ENCODE measurements at regions not wholly inside any gene's neighbourhood (a gene's known extent, or its start where the extent isn't known, plus 50 kb on each side); places are given as distances from the start of the nearest gene placed in this dataset.

GRCh38 chr15:87715252-87715651 lies 541.3 kb downstream of the NTRK3 start (continued):
- TF ChIP-seq EZH2 (IDR thresholded peaks at IDR 0.05; ENCODE audit: low read depth, unreplicated experiment) = no peak
- TF ChIP-seq STAT1 (IDR thresholded peaks at IDR 0.05; ENCODE audit: unreplicated experiment) = no peak
- TF ChIP-seq ZNF114 (CRISPR knock-in tag; IDR thresholded peaks at IDR 0.05) = no peak
- TF ChIP-seq ETS1 (IDR thresholded peaks at IDR 0.05) = no peak
- TF ChIP-seq REST (IDR thresholded peaks at IDR 0.05; ENCODE audit: unreplicated experiment) = no peak
- no peak for TF ChIP-seq POLR2AphosphoS5 (IDR thresholded peaks at IDR 0.05; ENCODE audit: low read depth)
- TF ChIP-seq EZH2phosphoT487 (IDR thresholded peaks at IDR 0.05; ENCODE audit: unreplicated experiment) = no peak
- TF ChIP-seq JUNB (IDR thresholded peaks at IDR 0.05; ENCODE audit: unreplicated experiment) = no peak
- TF ChIP-seq NANOG (IDR thresholded peaks at IDR 0.05; ENCODE audit: borderline replicate concordance) = no peak
- no peak for TF ChIP-seq ZNF331 (CRISPR knock-in tag; IDR thresholded peaks at IDR 0.05; ENCODE audit: low read depth)
- no peak for TF ChIP-seq CREB1 (CRISPR knock-in tag; IDR thresholded peaks at IDR 0.05; ENCODE audit: low read depth)

- H3K4me3 Mint-ChIP-seq = no peak overlapping the region
- H3K4me2 ChIP-seq = no peak overlapping the region
- H3K4me1 Mint-ChIP-seq = no peaks in the 10 kb centered on the region; the same call in 2 of the 3 replicates
- peaks cover 2% of the 10 kb centered on the region for H3K27me3 Mint-ChIP-seq (ENCODE audit: insufficient read depth, low read depth, poor library complexity)
- H4K20me1 ChIP-seq (replicated peaks; ENCODE audit: insufficient read depth) = no peaks in the 10 kb centered on the region
- H3K27me3 ChIP-seq (ENCODE audit: insufficient read depth) = no peaks in the 10 kb centered on the region
- H3K36me3 Mint-ChIP-seq (ENCODE audit: low read depth) = no peaks in the 10 kb centered on the region
- no peaks in the 10 kb centered on the region for H3K9me3 Mint-ChIP-seq
- H2AFZ ChIP-seq = no peak overlapping the region
- H3F3A ChIP-seq (replicated peaks; ENCODE audit: low read depth) = no peaks in the 10 kb centered on the region
- no peak overlapping the region for H3K27ac Mint-ChIP-seq
- DNase-seq (ENCODE audit: low spot score) (no peak), ATAC-seq (no peak)
- H3K4me1 ChIP-seq (ENCODE audit: insufficient read depth) = no peaks in the 10 kb centered on the region
- H3K27ac ChIP-seq (ENCODE audit: low read depth) = no peak overlapping the region
- H3K4me3 ChIP-seq = no peak overlapping the region
- H3K9me2 ChIP-seq (ENCODE audit: insufficient read depth) = no peaks in the 10 kb centered on the region; the same call in 1 of the 2 replicates
- no peaks in the 10 kb centered on the region for H3K79me2 ChIP-seq (replicated peaks; ENCODE audit: insufficient read depth)
- H3K36me3 ChIP-seq (ENCODE audit: insufficient read depth) = no peaks in the 10 kb centered on the region
- no peak for TF ChIP-seq EZH2phosphoT487 (IDR thresholded peaks at IDR 0.05; ENCODE audit: unreplicated experiment)
- no peak for TF ChIP-seq REST (IDR thresholded peaks at IDR 0.05; ENCODE audit: unreplicated experiment)
- no peak for TF ChIP-seq ZNF114 (CRISPR knock-in tag; IDR thresholded peaks at IDR 0.05)
- TF ChIP-seq ETS1 (IDR thresholded peaks at IDR 0.05) = no peak
- no peak for TF ChIP-seq JUNB (IDR thresholded peaks at IDR 0.05; ENCODE audit: unreplicated experiment)
- TF ChIP-seq CTCF (conservative IDR thresholded peaks at IDR 0.05; ENCODE audit: low read depth in 2 of 2) = no peak
Observed at GRCh38 chr15:87713475-87713879, 543.1 kb downstream of the NTRK3 start.
